Endodermal cell (in vitro differentiated cells): ENCODE measurements at regions not wholly inside any gene's neighbourhood (a gene's known extent, or its start where the extent isn't known, plus 50 kb on each side); places are given as distances from the start of the nearest gene placed in this dataset.

Experiments used
- DNase-seq: peaks from one replicate; pipeline ENCODE4 v3.0.0-alpha.2; 2017
- H3K27ac ChIP-seq: 2 replicates; pipeline ENCODE4 v1.5.1; 2013; ENCODE audit warnings: mild to moderate bottlenecking, low read depth, low read length, moderate library complexity
- H3K27me3 ChIP-seq: 2 replicates; pipeline ENCODE4 v1.6.1; 2013; ENCODE audit warnings: mild to moderate bottlenecking, low read length, moderate library complexity; ENCODE audit not compliant: insufficient read depth, control insufficient read depth, poor library complexity, severe bottlenecking
- H3K36me3 ChIP-seq: 2 replicates; pipeline ENCODE4 v1.7.0; 2013; ENCODE audit warnings: mild to moderate bottlenecking, low read length, moderate library complexity; ENCODE audit not compliant: control insufficient read depth, insufficient read depth
- H3K4me1 ChIP-seq: one replicate; pipeline ENCODE4 v1.7.0; 2013; ENCODE audit warnings: low read length; ENCODE audit not compliant: control insufficient read depth, insufficient read depth
- H3K4me3 ChIP-seq: 2 replicates; pipeline ENCODE4 v1.5.1; 2013; ENCODE audit warnings: mild to moderate bottlenecking, low read length, moderate library complexity
- H3K9ac ChIP-seq: 2 replicates; pipeline ENCODE4 v1.6.1; 2013; ENCODE audit warnings: mild to moderate bottlenecking, low read length, moderate library complexity; ENCODE audit not compliant: poor library complexity, severe bottlenecking; ENCODE audit errors: extremely low read depth
- H3K9me3 ChIP-seq: 2 replicates; pipeline ENCODE4 v1.6.1; 2013; ENCODE audit warnings: mild to moderate bottlenecking, low read length, moderate library complexity; ENCODE audit not compliant: control insufficient read depth
- H3K27ac Mint-ChIP-seq: 2 replicates; pipeline ENCODE4 v1.8.0; 2020; ENCODE audit warnings: mixed read lengths
- H3K27me3 Mint-ChIP-seq: 2 replicates; pipeline ENCODE4 v1.8.0; 2021; ENCODE audit warnings: mild to moderate bottlenecking, mixed read lengths; ENCODE audit not compliant: insufficient read depth
- H3K36me3 Mint-ChIP-seq: 2 replicates; pipeline ENCODE4 v1.8.0; 2020; ENCODE audit warnings: low read depth, mixed read lengths
- H3K4me1 Mint-ChIP-seq: 2 replicates; pipeline ENCODE4 v1.8.0; 2020; ENCODE audit warnings: mixed read lengths
- H3K4me3 Mint-ChIP-seq: 2 replicates; pipeline ENCODE4 v1.8.0; 2020; ENCODE audit warnings: mild to moderate bottlenecking, moderate library complexity, mixed read lengths
- H3K9me3 Mint-ChIP-seq: 2 replicates; pipeline ENCODE4 v1.8.0; 2020; ENCODE audit warnings: mild to moderate bottlenecking, mixed read lengths
- WGBS, 2 experiments: methylation state at CpG; one replicate each; pipeline versions ENCODE4 v1.1.5 to v1.1.7; 2013; ENCODE audit warnings: missing lambda C conversion rate in 2 of 2, mixed read lengths in 1 of 2; ENCODE audit not compliant: insufficient coverage in 1 of 2, insufficient read length in 1 of 2; 5-methylcytosine and 5-hydroxymethylcytosine counted together
- TF ChIP-seq, protein P1 (sequence below): fragments of 200-600 bp; sonication (generic); conservative IDR thresholded peaks from 2 replicates; pipeline ENCODE4 v1.5.0; 2021; ENCODE audit warnings: antibody characterized with exemption, mild to moderate bottlenecking

DNA sequence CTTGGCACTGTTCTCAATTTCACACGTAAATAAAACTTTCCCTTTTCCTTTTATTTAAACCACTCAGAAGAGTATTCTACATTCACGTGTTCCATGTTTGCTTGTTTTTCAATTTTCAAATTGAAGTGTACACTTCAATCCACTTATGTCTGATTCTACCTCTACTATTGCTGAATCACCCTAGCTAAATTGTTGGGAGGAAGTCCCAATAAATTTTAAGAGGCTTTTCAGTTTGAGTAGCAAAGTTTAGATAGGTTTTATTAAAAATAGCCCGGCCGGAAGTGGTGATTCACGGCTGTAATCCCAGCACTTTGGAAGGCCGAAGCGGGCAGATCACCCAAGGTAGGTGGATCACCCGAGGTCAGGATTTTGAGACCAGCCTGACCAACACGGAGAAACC lies 1414.7 kb upstream of the CELF2 start:
- TF ChIP-seq, protein P1, sequence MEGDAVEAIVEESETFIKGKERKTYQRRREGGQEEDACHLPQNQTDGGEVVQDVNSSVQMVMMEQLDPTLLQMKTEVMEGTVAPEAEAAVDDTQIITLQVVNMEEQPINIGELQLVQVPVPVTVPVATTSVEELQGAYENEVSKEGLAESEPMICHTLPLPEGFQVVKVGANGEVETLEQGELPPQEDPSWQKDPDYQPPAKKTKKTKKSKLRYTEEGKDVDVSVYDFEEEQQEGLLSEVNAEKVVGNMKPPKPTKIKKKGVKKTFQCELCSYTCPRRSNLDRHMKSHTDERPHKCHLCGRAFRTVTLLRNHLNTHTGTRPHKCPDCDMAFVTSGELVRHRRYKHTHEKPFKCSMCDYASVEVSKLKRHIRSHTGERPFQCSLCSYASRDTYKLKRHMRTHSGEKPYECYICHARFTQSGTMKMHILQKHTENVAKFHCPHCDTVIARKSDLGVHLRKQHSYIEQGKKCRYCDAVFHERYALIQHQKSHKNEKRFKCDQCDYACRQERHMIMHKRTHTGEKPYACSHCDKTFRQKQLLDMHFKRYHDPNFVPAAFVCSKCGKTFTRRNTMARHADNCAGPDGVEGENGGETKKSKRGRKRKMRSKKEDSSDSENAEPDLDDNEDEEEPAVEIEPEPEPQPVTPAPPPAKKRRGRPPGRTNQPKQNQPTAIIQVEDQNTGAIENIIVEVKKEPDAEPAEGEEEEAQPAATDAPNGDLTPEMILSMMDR = no peak
- H3K9me3 ChIP-seq = peaks cover 3% of the 10 kb centered on the region
- no peaks in the 10 kb centered on the region for H3K4me1 ChIP-seq
- no peaks in the 10 kb centered on the region for H3K27me3 Mint-ChIP-seq
- H3K9ac ChIP-seq = no peak overlapping the region
- 94 to 95% methylated on average over 8 to 9 of the region's 9 CpGs for WGBS, 2 experiments
- peaks cover 13% of the 10 kb centered on the region for H3K4me1 Mint-ChIP-seq
- DNase-seq = no peak
- H3K36me3 ChIP-seq = no peaks in the 10 kb centered on the region
- no peaks in the 10 kb centered on the region for H3K36me3 Mint-ChIP-seq
- no peak overlapping the region for H3K27ac ChIP-seq
- no peak overlapping the region for H3K27ac Mint-ChIP-seq
- H3K9me3 Mint-ChIP-seq = no peaks in the 10 kb centered on the region
- no peaks in the 10 kb centered on the region for H3K27me3 ChIP-seq
- H3K4me3 ChIP-seq = no peak overlapping the region
- no peak overlapping the region for H3K4me3 Mint-ChIP-seq

DNA sequence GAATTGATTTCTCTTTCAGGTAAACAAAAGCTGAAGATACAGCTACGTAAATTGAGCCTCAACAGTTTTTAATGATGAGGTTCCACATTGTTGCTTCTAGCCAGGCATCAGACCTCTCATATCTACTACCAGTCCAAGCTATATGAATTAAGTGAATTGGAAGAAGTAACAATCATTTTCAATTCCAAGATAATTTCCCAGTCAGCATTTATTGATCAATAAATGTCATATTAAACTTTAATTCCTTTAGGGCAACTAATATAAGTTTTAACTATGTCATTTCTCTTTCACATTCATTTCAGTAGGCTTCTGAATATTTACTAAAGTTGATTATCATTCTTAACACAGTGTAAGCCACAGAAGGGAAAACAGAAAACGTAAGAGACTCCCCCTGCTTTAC lies 1413.7 kb upstream of the CELF2 start:
- Mint-ChIP-seq H3K4me3 (no peak overlapping the region), H3K27me3 (no peaks in the 10 kb centered on the region), H3K9me3 (no peaks in the 10 kb centered on the region), H3K4me1 (peaks cover 18% of the 10 kb centered on the region), H3K27ac (no peak overlapping the region), H3K36me3 (no peaks in the 10 kb centered on the region)
- Histone ChIP-seq H3K36me3 (no peaks in the 10 kb centered on the region), H3K9ac (no peak overlapping the region), H3K9me3 (peaks cover 3% of the 10 kb centered on the region), H3K27ac (no peak overlapping the region), H3K4me3 (no peak overlapping the region), H3K27me3 (no peaks in the 10 kb centered on the region), H3K4me1 (no peaks in the 10 kb centered on the region)
- TF ChIP-seq, protein P1 = no peak
- DNase-seq = no peak
- 80 to 94% methylated on average over 1 to 2 of the region's 2 CpGs for WGBS, 2 experiments

DNA sequence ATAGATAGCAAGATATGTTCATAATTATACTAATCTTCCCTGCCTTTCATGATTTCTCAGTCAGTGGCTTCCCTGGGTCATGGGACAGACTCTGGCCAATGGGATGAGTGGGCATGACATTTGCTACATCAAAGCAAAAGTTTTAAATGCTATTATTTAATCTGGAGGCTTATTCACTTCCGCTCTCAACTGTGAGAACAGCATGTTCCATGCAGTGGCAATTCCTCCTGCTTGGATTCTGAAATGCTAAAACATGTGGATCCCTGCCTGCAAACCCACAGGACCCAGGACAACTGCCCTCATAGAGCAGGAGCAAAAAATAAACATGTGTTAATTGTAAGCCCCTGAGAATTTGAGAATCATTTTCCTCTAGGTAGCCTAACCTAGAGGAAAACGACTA lies 1412.4 kb upstream of the CELF2 start:
- Histone ChIP-seq H3K27me3 (no peaks in the 10 kb centered on the region), H3K36me3 (no peaks in the 10 kb centered on the region), H3K4me1 (no peaks in the 10 kb centered on the region), H3K27ac (no peak overlapping the region), H3K9ac (no peak overlapping the region), H3K9me3 (peaks cover 3% of the 10 kb centered on the region), H3K4me3 (no peak overlapping the region)
- H3K36me3 Mint-ChIP-seq = no peaks in the 10 kb centered on the region
- WGBS, 2 experiments = 57 to 83% methylated on average over 1 to 2 of the region's 2 CpGs
- no peaks in the 10 kb centered on the region for H3K27me3 Mint-ChIP-seq
- H3K9me3 Mint-ChIP-seq = no peaks in the 10 kb centered on the region
- no peak for DNase-seq
- TF ChIP-seq, protein P1 = no peak
- H3K4me3 Mint-ChIP-seq = no peak overlapping the region
- no peak overlapping the region for H3K27ac Mint-ChIP-seq
- peaks cover 18% of the 10 kb centered on the region for H3K4me1 Mint-ChIP-seq
